ENCODE measurements at regions not wholly inside any gene's neighbourhood (a gene's known extent, or its start where the extent isn't known, plus 50 kb on each side); places are given as distances from the start of the nearest gene placed in this dataset.

GRCh38 chr10:36366065-36366464, 724.0 kb upstream of the FZD8 start:
- TF ChIP-seq CTCF (IDR thresholded peaks at IDR 0.05 in 2 of 3, conservative IDR thresholded peaks at IDR 0.05 in 1 of 3; ENCODE audit: borderline replicate concordance in 1 of 3, insufficient read depth in 1 of 3, low read depth in 2 of 3, low read length in 2 of 3) (no peak), MAX (IDR thresholded peaks at IDR 0.05) (no peak), POLR2AphosphoS5 (IDR thresholded peaks at IDR 0.05; ENCODE audit: low read depth, low read length) (no peak), YY1 (IDR thresholded peaks at IDR 0.05; ENCODE audit: extremely low read depth, insufficient replicate concordance, low read depth, low read length) (no peak), SIN3A (IDR thresholded peaks at IDR 0.05; ENCODE audit: low read depth) (no peak), CBX3 (IDR thresholded peaks at IDR 0.05; ENCODE audit: low read depth) (no peak), EZH2 (IDR thresholded peaks at IDR 0.05) (no peak), RAD21 (IDR thresholded peaks at IDR 0.05; ENCODE audit: low read depth) (no peak), REST (IDR thresholded peaks at IDR 0.05; ENCODE audit: low read depth) (no peak), ELF1 (IDR thresholded peaks at IDR 0.05; ENCODE audit: borderline replicate concordance, low read depth) (no peak), POLR2A (IDR thresholded peaks at IDR 0.05; ENCODE audit: borderline replicate concordance, extremely low read depth, insufficient read depth, insufficient read length) (no peak), SP1 (IDR thresholded peaks at IDR 0.05; ENCODE audit: low read depth) (no peak)
